HUES48 (cell line): ENCODE measurements at regions not wholly inside any gene's neighbourhood (a gene's known extent, or its start where the extent isn't known, plus 50 kb on each side); places are given as distances from the start of the nearest gene placed in this dataset.

ENCODE experiments used
- H3K27ac ChIP-seq: one replicate; pipeline ENCODE4 v1.7.0; 2013; ENCODE audit warnings: low read depth, low read length, inconsistent platforms
- H3K27me3 ChIP-seq: 2 replicates; pipeline ENCODE4 v1.6.1; 2013; ENCODE audit warnings: mild to moderate bottlenecking, low read length; ENCODE audit not compliant: control insufficient read depth, insufficient read depth
- H3K36me3 ChIP-seq: 2 replicates; pipeline ENCODE4 v1.6.1; 2013; ENCODE audit warnings: low read length; ENCODE audit not compliant: control insufficient read depth, insufficient read depth
- H3K4me1 ChIP-seq: 2 replicates; pipeline ENCODE4 v1.6.1; 2013; ENCODE audit warnings: mild to moderate bottlenecking, low read length; ENCODE audit not compliant: control insufficient read depth, insufficient read depth
- H3K4me3 ChIP-seq: 2 replicates; pipeline ENCODE4 v1.5.1; 2013; ENCODE audit warnings: mild to moderate bottlenecking, low read depth, low read length
- H3K9ac ChIP-seq: 2 replicates; pipeline ENCODE4 v1.6.1; 2013; ENCODE audit warnings: mild to moderate bottlenecking, low read depth, low read length, moderate library complexity
- H3K9me3 ChIP-seq: 2 replicates; pipeline ENCODE4 v1.6.1; 2013; ENCODE audit warnings: low read length; ENCODE audit not compliant: control insufficient read depth, insufficient read depth

DNA sequence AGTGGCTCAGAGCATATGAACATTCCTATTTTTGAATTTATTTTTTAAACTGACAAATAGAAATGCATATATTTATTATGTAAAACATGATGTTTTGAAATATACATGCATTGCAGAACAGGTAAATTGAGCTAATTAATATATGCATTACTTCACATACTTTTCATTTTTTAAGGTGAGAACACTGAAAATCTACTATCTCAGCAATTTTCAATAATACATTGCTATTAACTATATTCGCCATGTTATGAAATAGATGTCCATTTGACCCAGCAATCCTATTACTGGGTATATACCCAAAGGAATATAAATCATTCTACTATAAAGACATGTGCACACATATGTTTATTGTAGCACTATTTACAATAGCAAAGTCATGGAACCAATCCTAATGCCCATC lies 717.7 kb upstream of the PIK3C3 start:
- H3K9ac ChIP-seq = no peak overlapping the region
- H3K27ac ChIP-seq = no peak overlapping the region
- no peaks in the 10 kb centered on the region for H3K36me3 ChIP-seq
- H3K9me3 ChIP-seq = no peaks in the 10 kb centered on the region
- no peaks in the 10 kb centered on the region for H3K4me1 ChIP-seq
- H3K4me3 ChIP-seq = no peak overlapping the region
- H3K27me3 ChIP-seq = no peaks in the 10 kb centered on the region

DNA sequence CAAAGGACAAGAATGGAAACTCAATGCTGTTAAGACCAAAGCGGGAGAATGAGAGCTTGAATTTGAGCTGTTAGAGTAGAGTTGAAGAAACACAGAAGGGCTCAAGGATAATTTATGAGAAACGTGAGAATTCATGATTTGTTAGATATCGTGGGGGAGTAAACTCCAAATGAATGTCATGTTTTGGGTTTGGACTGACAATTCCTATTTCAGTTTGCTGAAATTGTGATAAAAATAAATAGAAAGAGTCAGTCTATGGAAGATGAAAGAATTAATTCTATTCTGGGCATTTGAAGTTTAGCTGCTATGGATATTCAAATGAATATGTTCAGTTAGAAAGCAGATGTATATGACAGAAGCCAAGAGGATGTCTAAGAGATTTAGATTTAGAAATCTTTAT lies 723.4 kb upstream of the PIK3C3 start:
- H3K9me3 ChIP-seq = no peaks in the 10 kb centered on the region
- no peaks in the 10 kb centered on the region for H3K4me1 ChIP-seq
- H3K4me3 ChIP-seq = no peak overlapping the region
- H3K9ac ChIP-seq = no peak overlapping the region
- no peaks in the 10 kb centered on the region for H3K27me3 ChIP-seq
- H3K27ac ChIP-seq = no peak overlapping the region
- no peaks in the 10 kb centered on the region for H3K36me3 ChIP-seq

DNA sequence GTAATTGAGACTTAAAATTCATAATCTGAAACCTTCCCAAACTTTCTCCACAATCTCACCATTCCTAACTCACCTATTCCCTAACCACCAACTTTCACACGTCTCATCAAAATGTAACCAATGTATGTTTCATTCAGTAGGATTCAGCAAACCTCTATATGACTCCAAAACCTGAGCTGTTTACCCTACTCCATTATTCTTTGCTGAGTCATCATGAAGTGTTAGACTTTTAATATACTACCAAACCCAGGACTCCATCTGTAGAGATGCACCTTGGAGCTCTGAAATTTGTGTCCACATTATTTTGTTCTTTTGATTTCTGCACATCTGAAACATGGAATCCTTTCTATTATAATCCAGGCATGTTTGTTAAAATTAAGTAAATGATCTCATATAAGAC lies 727.0 kb upstream of the PIK3C3 start:
- Histone ChIP-seq H3K4me1 (no peaks in the 10 kb centered on the region), H3K4me3 (no peak overlapping the region), H3K27ac (no peak overlapping the region), H3K9me3 (no peaks in the 10 kb centered on the region), H3K27me3 (no peaks in the 10 kb centered on the region), H3K36me3 (no peaks in the 10 kb centered on the region), H3K9ac (no peak overlapping the region)

- no peak overlapping the region for H3K9ac ChIP-seq
- no peaks in the 10 kb centered on the region for H3K36me3 ChIP-seq
- H3K9me3 ChIP-seq = no peaks in the 10 kb centered on the region
- no peaks in the 10 kb centered on the region for H3K4me1 ChIP-seq
- no peak overlapping the region for H3K4me3 ChIP-seq
- no peaks in the 10 kb centered on the region for H3K27me3 ChIP-seq
- no peak overlapping the region for H3K27ac ChIP-seq
Observed at GRCh38 chr18:41226911-41227310, 728.1 kb upstream of the PIK3C3 start.

DNA sequence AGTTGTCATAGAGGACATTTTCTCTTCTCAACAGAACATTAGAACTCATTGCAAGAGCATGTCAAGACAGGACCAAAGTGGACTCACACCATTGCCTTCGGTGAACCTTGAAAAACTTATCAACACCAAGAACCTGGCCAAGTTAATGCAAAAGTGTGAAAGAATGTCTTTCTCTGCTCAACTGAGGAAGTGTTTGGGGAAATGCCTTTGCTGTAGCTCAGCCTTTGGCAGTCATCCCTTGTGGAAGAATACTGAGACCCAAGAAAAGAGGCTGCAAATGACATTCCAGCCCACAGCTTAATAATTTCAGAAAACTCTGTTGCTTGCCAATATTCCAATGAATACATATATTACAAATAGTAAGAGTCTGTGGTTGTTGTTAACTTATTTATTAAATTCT lies 728.8 kb upstream of the PIK3C3 start:
- no peaks in the 10 kb centered on the region for H3K4me1 ChIP-seq
- no peak overlapping the region for H3K27ac ChIP-seq
- no peak overlapping the region for H3K4me3 ChIP-seq
- no peaks in the 10 kb centered on the region for H3K9me3 ChIP-seq
- H3K27me3 ChIP-seq = no peaks in the 10 kb centered on the region
- no peaks in the 10 kb centered on the region for H3K36me3 ChIP-seq
- no peak overlapping the region for H3K9ac ChIP-seq

DNA sequence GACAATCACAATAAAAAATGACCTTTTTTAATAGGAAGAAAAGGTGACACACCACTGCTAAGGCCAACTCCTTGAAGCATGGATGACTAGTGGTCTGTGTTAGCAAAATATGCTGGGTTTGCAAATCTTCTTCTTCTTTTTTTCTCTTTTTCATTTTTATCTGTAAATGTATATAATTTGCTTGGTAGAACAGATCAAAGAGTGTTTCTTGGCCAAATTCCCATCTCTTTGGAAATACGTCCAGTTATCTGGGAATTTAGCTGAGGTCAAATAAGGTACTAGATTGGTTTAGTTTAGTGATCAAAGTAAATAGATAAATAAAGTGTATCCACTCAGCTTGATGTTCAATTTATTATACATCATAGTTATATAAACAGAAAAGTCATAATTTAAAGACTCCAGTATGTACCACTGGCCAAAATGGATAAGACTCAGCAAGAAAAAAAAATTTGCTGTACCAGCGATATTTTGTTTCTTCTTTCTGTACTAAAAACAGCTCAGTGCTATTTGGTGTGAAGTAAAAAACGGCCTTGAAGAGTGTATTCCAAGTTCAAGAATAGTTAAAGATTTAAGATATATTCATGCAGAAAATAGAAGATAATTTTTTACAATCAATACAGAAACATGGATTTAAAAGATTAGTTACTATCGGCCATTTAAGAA lies 738.6 kb upstream of the PIK3C3 start:
- H3K9ac ChIP-seq = no peak overlapping the region
- H3K4me1 ChIP-seq = no peaks in the 10 kb centered on the region
- H3K36me3 ChIP-seq = no peaks in the 10 kb centered on the region
- no peak overlapping the region for H3K4me3 ChIP-seq
- H3K9me3 ChIP-seq = no peaks in the 10 kb centered on the region
- H3K27ac ChIP-seq = no peak overlapping the region
- no peaks in the 10 kb centered on the region for H3K27me3 ChIP-seq

- no peak overlapping the region for H3K9ac ChIP-seq
- H3K27me3 ChIP-seq = no peaks in the 10 kb centered on the region
- no peaks in the 10 kb centered on the region for H3K36me3 ChIP-seq
- H3K27ac ChIP-seq = no peak overlapping the region
- no peaks in the 10 kb centered on the region for H3K4me1 ChIP-seq
- no peaks in the 10 kb centered on the region for H3K9me3 ChIP-seq
- no peak overlapping the region for H3K4me3 ChIP-seq
Observed at GRCh38 chr18:41207706-41208105, 747.3 kb upstream of the PIK3C3 start.

- Histone ChIP-seq H3K27ac (no peak overlapping the region), H3K27me3 (no peaks in the 10 kb centered on the region), H3K4me1 (no peaks in the 10 kb centered on the region), H3K9ac (no peak overlapping the region), H3K36me3 (no peaks in the 10 kb centered on the region), H3K9me3 (no peaks in the 10 kb centered on the region), H3K4me3 (no peak overlapping the region)
Observed at GRCh38 chr18:41206341-41206830, 748.6 kb upstream of the PIK3C3 start.

DNA sequence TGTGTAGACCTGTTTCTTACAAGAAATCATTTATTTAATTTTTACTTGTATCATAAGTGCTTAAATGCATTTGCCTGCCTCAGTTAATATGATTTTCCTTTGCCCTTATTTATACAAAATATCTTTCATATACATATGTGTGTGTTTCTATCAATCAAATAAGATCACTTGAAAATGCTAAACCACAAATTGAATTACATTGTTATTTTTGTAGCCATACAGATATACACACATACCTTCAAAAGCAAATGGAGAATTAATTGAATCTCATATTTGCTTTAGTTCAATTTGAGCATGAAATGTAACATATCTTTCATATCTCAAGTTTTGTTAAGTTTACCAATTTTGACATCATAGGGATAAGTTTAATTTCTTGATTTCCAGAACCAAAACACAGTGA lies 755.8 kb upstream of the PIK3C3 start:
- peaks cover 4% of the 10 kb centered on the region; the same call in 1 of the 2 replicates for H3K9me3 ChIP-seq
- H3K27ac ChIP-seq = no peak overlapping the region
- no peaks in the 10 kb centered on the region for H3K36me3 ChIP-seq
- H3K4me1 ChIP-seq = no peaks in the 10 kb centered on the region
- H3K4me3 ChIP-seq = no peak overlapping the region
- H3K9ac ChIP-seq = no peak overlapping the region
- no peaks in the 10 kb centered on the region for H3K27me3 ChIP-seq

GRCh38 chr18:41197967-41198366 lies 757.1 kb upstream of the PIK3C3 start:
- H3K9ac ChIP-seq = no peak overlapping the region
- H3K4me3 ChIP-seq = no peak overlapping the region
- H3K36me3 ChIP-seq = no peaks in the 10 kb centered on the region
- H3K27me3 ChIP-seq = no peaks in the 10 kb centered on the region
- no peak overlapping the region for H3K27ac ChIP-seq
- H3K4me1 ChIP-seq = no peaks in the 10 kb centered on the region
- H3K9me3 ChIP-seq = peaks cover 4% of the 10 kb centered on the region; the same call in 1 of the 2 replicates

GRCh38 chr18:41170346-41170745 lies 784.7 kb upstream of the PIK3C3 start:
- Histone ChIP-seq H3K27me3 (no peaks in the 10 kb centered on the region), H3K36me3 (no peaks in the 10 kb centered on the region), H3K4me3 (no peak overlapping the region)

More at GRCh38 chr18:41170346-41170745, 784.7 kb upstream of the PIK3C3 start:
- H3K27ac ChIP-seq = no peak overlapping the region
- H3K4me1 ChIP-seq = no peaks in the 10 kb centered on the region
- H3K9me3 ChIP-seq = no peaks in the 10 kb centered on the region
- no peak overlapping the region for H3K9ac ChIP-seq
